Breast epithelium (tissue), 4 donors: ENCODE measurements at regions not wholly inside any gene's neighbourhood (a gene's known extent, or its start where the extent isn't known, plus 50 kb on each side); places are given as distances from the start of the nearest gene placed in this dataset.

Source experiments
- DNase-seq, 2 donors: peaks; one replicate each; pipeline ENCODE4 v3.0.0-alpha.2; 2019; ENCODE audit warnings: low spot score in 2 of 2
- H3K27ac ChIP-seq, 2 donors: fragments of 200-600 bp; sonication (generic) in 1 of 2; one replicate each; pipeline ENCODE4 v1.5.1; 2016 to 2019; ENCODE audit warnings: mild to moderate bottlenecking in 1 of 2
- H3K27me3 ChIP-seq, 2 donors: fragments of 200-600 bp; sonication (generic) in 1 of 2; one replicate each; pipeline versions ENCODE4 v1.5.1 to v1.6.0; 2017 to 2019; ENCODE audit warnings: control low read depth in 1 of 2, mild to moderate bottlenecking in 1 of 2
- H3K36me3 ChIP-seq: fragments of 200-600 bp; one replicate; pipeline ENCODE4 v1.5.1; 2019
- H3K4me1 ChIP-seq, 2 donors: fragments of 200-600 bp; sonication (generic); one replicate each; pipeline ENCODE4 v1.5.1; 2016 to 2019; ENCODE audit warnings: control low read depth in 1 of 2
- H3K4me3 ChIP-seq, 3 donors: fragments of 200-600 bp; sonication (generic); 1 replicate in 2 of 3; 2 replicates in 1 of 3; pipeline ENCODE4 v1.5.1; 2016 to 2019; ENCODE audit warnings: mild to moderate bottlenecking in 3 of 3, moderate library complexity in 2 of 3
- H3K9me3 ChIP-seq, 2 donors: fragments of 200-600 bp; sonication (generic) in 1 of 2; one replicate each; pipeline ENCODE4 v1.5.1; 2016 to 2019; ENCODE audit warnings: control low read depth in 1 of 2
- CTCF ChIP-seq, 3 donors: fragments of 450-650 bp; IDR thresholded peaks; one replicate each; pipeline ENCODE4 v1.5.1; 2016 to 2017; ENCODE audit warnings: antibody characterized with exemption in 3 of 3, mild to moderate bottlenecking in 3 of 3, moderate library complexity in 3 of 3
- POLR2A ChIP-seq: fragments of 450-650 bp; IDR thresholded peaks from one replicate; pipeline ENCODE4 v1.6.1; 2016; ENCODE audit warnings: antibody characterized with exemption, mild to moderate bottlenecking, moderate library complexity
- POLR2AphosphoS5 ChIP-seq, 3 donors: sonication (generic); formaldehyde crosslinking; IDR thresholded peaks; one replicate each; pipeline ENCODE4 v1.6.1; 2017; ENCODE audit warnings: antibody characterized with exemption in 3 of 3
- intact Hi-C: fragments of 100-400 bp; cut with DNase I; formaldehyde crosslinking; loops from one replicate; pipeline ENCODE4 v1.15.1; 2023; ENCODE audit warnings: low total_unique reads

DNA sequence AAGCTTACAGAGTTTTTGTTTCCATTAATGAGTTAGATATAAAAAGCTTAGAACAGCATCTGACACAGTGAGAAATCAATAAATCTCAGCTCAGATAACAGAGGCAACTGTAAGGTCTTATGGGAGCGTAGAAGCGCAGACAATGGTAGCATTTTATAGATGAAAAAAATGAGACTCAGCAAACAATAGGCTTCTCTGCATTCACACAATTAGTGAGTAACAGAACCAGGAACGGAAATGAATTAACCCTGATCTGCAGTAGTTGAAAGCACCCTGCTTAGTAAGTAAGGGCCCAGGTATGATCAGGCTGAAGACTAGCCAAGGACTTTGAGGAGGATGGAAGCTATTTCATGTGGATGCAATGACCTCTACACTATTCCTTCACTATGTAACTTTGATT is 147.2 kb upstream of the EYA4 start:
- H3K4me3 ChIP-seq, result no peak overlapping the region
- no peaks in the 10 kb centered on the region for H3K36me3 ChIP-seq
- H3K27ac ChIP-seq, result no peak overlapping the region
- no peaks in the 10 kb centered on the region for H3K9me3 ChIP-seq
- no peak for DNase-seq
- TF ChIP-seq CTCF (IDR thresholded peaks at IDR 0.05) (no peak), POLR2AphosphoS5 (IDR thresholded peaks at IDR 0.05) (no peak)
- no peaks in the 10 kb centered on the region for H3K27me3 ChIP-seq
- intact Hi-C loops, result no loop called here
- no peaks in the 10 kb centered on the region for H3K4me1 ChIP-seq

- TF ChIP-seq POLR2A, result no peak
- no peak for TF ChIP-seq CTCF (IDR thresholded peaks at IDR 0.05)
- TF ChIP-seq POLR2AphosphoS5 (IDR thresholded peaks at IDR 0.05), result no peak
- no peaks in the 10 kb centered on the region for H3K9me3 ChIP-seq
- intact Hi-C loops, result no loop called here
- H3K36me3 ChIP-seq, result no peaks in the 10 kb centered on the region
- no peak for DNase-seq
- no peaks in the 10 kb centered on the region for H3K27me3 ChIP-seq
- no peak overlapping the region for H3K27ac ChIP-seq
- no peaks in the 10 kb centered on the region for H3K4me1 ChIP-seq
- no peak overlapping the region for H3K4me3 ChIP-seq
Measured at GRCh38 chr6:133097208-133097607, 143.9 kb upstream of the EYA4 start.

- intact Hi-C loops, result no loop called here
- H3K36me3 ChIP-seq, result no peaks in the 10 kb centered on the region
- H3K4me1 ChIP-seq, result no peaks in the 10 kb centered on the region
- H3K4me3 ChIP-seq, result no peak overlapping the region
- TF ChIP-seq CTCF (IDR thresholded peaks at IDR 0.05) (no peak), POLR2A (no peak), POLR2AphosphoS5 (IDR thresholded peaks at IDR 0.05) (no peak)
- H3K27me3 ChIP-seq, result no peaks in the 10 kb centered on the region
- no peak for DNase-seq
- H3K9me3 ChIP-seq, result no peaks in the 10 kb centered on the region
- no peak overlapping the region for H3K27ac ChIP-seq
Measured at GRCh38 chr6:133099573-133099972, 141.6 kb upstream of the EYA4 start.

DNA sequence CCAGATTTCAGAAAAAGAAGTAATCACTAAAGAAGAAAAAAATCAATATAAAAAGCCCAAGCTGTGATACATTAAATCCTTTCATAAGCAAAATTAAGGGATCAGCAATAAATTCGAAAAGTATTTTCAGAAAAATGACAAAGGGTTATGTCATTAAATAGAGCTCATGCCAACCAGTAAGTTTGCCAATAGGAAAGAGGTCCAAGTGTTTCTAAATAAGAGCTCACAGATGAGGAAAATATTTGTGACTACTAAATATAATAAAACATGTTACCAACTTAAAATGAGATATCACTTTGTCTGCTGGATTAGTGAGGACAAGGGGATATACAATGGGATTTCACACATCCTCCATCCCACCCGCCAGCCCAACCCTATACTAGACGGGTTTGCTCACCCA is 140.3 kb upstream of the EYA4 start:
- Histone ChIP-seq H3K9me3 (no peaks in the 10 kb centered on the region), H3K4me1 (no peaks in the 10 kb centered on the region), H3K36me3 (no peaks in the 10 kb centered on the region), H3K4me3 (no peak overlapping the region), H3K27me3 (no peaks in the 10 kb centered on the region), H3K27ac (no peak overlapping the region)
- DNase-seq, result no peak
- no peak for TF ChIP-seq POLR2AphosphoS5 (IDR thresholded peaks at IDR 0.05)
- no peak for TF ChIP-seq CTCF (IDR thresholded peaks at IDR 0.05)
- no peak for TF ChIP-seq POLR2A
- intact Hi-C loops, result no loop called here

GRCh38 chr6:133101790-133102189 is 139.4 kb upstream of the EYA4 start:
- DNase-seq, result no peak
- H3K9me3 ChIP-seq, result no peaks in the 10 kb centered on the region
- no peak overlapping the region for H3K27ac ChIP-seq
- H3K36me3 ChIP-seq, result no peaks in the 10 kb centered on the region
- no peaks in the 10 kb centered on the region for H3K4me1 ChIP-seq
- TF ChIP-seq CTCF (IDR thresholded peaks at IDR 0.05), result no peak
- intact Hi-C loops, result no loop called here
- no peak overlapping the region for H3K4me3 ChIP-seq
- H3K27me3 ChIP-seq, result no peaks in the 10 kb centered on the region
